ENCODE measurements at regions not wholly inside any gene's neighbourhood (a gene's known extent, or its start where the extent isn't known, plus 50 kb on each side); places are given as distances from the start of the nearest gene placed in this dataset.

DNA sequence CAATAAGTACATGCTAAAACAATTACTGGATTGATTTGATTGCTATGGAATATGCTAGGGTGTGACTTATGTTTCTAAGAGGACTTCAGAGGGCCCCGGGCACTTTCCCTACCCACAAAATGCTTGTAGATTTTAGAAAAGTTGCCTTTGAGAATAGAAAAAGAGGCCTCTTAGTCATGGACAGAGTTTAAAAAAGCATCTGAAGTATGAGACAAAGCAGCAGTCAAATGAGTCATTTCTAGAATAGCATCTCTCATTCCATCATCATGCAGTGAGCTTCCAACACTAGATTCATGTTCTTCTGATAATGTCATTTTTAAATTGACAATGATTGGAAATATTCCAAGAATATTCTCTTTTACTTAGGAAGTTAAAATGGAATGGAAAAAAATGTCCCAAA lies 675.1 kb upstream of the PCDH15 start:
- TF ChIP-seq POLR2A (IDR thresholded peaks at IDR 0.05) (no peak), EP300 (IDR thresholded peaks at IDR 0.05) (no peak)
- TF ChIP-seq, protein P1, sequence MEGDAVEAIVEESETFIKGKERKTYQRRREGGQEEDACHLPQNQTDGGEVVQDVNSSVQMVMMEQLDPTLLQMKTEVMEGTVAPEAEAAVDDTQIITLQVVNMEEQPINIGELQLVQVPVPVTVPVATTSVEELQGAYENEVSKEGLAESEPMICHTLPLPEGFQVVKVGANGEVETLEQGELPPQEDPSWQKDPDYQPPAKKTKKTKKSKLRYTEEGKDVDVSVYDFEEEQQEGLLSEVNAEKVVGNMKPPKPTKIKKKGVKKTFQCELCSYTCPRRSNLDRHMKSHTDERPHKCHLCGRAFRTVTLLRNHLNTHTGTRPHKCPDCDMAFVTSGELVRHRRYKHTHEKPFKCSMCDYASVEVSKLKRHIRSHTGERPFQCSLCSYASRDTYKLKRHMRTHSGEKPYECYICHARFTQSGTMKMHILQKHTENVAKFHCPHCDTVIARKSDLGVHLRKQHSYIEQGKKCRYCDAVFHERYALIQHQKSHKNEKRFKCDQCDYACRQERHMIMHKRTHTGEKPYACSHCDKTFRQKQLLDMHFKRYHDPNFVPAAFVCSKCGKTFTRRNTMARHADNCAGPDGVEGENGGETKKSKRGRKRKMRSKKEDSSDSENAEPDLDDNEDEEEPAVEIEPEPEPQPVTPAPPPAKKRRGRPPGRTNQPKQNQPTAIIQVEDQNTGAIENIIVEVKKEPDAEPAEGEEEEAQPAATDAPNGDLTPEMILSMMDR (IDR thresholded peaks at IDR 0.05), result no peak

All from tibial nerve (tissue), 4 donors.